Astrocyte of the hippocampus (primary cell): ENCODE measurements at regions not wholly inside any gene's neighbourhood (a gene's known extent, or its start where the extent isn't known, plus 50 kb on each side); places are given as distances from the start of the nearest gene placed in this dataset.
A peak's percentile ranks its signal among the peaks of the same experiment; 100 is the strongest.
"Not testable (repeated sequence)": the region's sequence is repeated elsewhere in the genome, so short reads cannot be mapped to it uniquely, and the experiment has no call there.

Experiments
- DNase-seq: peaks from one replicate; pipeline ENCODE4 v3.0.0; 2011; ENCODE audit warnings: low read depth, low spot score

DNA sequence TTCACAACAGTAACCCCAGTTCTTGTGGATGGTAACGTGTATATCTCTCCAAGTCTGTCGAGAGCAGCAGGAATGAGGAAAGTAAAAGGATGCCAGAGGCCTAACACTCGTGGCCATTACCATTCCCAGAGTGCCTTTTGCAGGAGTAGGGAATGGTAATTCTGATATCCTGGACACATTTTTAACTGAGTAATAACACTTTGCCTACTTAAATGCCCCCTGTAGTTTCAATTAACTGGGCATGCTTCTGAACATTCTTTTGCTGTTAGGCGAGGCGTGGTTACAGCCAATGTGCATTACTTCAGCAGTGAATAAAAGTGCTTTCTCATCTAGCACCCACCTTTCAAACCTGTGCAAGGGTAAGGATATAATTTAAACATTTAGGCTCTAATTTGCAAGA, 258.5 kb upstream of the ADGRL2 start:
- peak; percentile 49 for DNase-seq

DNA sequence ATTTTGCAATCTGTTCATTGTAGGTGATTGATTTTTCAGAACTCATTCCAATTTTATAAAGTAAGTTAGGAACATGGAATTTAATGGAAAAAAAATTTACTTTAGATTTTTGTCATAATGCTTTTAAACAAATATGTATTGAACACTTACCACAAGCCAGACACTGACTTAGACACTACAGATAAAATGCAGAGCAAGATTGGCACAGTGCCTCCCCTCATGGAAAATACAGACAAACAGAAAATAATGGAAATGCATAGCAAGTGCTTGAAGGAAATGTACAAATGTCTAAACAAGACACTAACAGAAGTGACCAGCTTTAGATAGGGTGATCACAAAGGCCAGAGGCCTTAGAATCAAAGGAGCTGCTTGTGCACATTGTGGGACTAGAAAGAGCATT, 260.5 kb upstream of the ADGRL2 start:
- DNase-seq = no peak

DNA sequence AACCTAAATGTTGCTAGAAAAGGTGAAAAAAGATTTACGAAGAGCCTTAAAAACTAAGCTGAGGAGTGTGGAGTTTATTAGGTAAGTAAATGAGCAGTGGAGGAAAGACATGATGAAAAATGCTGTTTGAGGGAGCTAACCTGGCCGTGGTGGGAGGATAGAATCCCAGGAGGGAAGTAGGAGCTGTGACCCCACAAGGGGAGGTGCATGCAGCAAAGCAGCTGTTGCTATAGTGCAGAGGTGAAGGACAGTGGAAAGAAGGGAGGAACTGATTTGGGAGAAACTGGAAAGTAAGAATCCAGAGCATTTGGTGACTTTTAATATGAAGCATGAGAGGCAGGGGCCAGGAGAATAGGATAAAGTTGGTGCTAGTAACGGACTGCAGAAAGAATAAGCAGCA, 271.7 kb upstream of the ADGRL2 start:
- DNase-seq = no peak

DNA sequence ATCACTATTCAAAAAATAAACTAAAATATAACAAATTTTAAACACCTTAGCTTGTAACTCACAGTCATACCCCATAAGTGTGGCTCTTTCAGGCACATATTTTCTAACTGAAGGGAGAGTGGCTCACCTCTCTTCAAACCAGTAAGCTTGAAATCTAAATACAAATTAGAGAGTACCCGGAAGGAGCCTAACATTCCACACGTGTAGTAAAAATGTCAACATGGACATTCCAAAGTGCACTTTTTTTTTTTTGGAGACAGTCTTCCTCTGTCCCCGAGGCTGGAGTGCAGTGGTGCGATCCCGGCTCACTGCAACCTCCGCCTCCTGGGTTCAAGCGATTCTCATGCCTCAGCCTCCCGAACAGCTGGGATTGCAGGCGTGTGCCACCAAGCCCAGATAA, 275.6 kb upstream of the ADGRL2 start:
- no peak for DNase-seq

DNA sequence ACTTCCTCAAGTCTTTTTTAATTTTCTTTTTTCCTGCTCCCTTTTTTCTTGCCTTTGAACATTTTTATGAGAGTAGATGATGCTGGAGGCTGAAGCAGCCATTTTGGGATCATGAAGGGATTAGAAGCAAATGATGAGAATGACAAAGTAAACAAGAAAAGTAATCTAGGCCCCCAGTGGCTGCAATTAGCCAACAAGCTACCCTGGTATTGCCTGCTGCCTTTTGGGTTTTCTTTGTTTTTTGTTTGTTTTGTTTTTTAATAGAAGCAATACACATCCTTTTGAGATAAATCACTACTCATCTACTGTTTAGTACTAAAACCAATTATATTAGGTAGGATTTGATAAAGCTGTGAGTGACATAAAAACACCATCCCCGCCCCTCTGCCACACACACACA, 280.7 kb upstream of the ADGRL2 start:
- no peak for DNase-seq

DNA sequence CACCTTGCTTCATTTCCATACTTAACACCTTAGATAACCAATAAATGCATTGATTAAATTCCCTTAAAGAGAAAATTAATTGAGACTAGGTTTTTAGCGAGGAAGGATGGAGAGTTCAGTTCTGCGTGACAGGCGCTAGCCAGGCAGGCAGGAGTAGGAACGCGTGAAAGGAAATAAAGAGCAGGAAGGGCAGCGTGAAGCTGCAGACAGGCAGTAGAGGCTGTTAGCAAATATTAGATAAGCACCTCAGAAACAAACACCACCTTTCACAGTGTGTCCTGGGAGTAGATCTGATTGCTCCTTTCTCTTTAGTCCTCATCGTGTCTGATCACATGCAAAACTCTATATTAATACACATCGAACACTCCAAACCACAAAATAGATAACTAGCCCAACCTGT, 282.7 kb upstream of the ADGRL2 start:
- DNase-seq = no peak

DNA sequence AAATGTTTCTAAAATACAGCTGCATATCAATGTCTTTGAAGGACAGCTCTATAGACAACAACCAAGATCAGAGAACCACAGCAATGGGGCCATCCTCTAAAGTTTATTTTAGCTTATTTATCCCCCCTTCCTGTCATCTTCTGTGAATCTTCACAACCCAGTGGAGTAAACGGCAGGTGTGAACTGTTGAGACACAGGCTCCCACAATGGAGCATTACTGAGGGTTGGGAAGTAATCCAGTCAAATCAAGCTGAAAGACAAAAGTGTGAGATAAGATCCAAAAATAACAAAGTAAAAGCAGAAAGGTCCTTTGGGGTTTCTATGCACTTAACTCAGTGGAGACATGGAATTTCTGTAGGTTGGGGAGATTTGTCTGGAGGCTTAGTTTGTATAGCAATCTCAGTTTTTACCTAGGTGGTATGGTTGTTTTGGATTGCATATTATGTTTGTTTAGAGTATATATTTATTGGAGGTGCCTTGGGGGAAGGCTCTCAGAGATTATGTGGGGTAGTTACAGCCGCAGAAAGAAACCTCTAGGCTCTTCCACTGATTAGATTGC, 286.9 kb upstream of the ADGRL2 start:
- DNase-seq = peak; percentile 39

DNA sequence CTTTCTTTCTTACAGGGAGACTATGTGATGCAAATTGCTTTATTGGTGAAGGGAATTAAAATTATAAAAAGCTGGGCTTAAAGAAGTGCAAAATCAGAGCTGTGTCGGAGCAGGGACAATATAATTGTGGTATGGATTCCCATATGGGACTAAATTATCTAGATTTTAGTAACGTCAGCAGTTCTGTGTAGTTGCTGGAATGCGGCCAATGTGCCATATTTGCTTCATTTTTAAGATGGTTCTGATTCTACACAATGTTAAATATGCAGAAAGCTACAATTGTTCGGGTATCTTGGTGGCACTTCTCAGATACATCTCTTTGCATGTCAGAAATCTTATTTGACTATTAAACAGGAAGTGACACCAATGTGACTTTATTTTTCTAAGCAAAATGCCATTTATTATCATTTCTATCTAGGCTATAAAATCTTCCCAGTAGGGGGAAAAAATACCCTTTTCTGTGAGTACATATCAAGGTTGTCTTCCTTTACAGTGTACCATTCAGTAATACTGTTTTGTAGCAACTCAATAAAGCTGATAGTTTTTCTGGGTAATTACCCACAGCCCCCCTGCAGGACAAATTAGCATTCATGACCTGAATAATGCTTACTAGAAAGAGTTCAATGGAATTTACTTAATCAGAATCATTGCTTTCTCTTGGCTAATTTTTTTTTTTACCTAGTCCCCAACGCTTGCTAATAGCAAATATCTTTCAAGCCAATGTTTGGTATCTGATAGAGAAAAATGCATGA, 288.3 kb upstream of the ADGRL2 start:
- no peak for DNase-seq

DNA sequence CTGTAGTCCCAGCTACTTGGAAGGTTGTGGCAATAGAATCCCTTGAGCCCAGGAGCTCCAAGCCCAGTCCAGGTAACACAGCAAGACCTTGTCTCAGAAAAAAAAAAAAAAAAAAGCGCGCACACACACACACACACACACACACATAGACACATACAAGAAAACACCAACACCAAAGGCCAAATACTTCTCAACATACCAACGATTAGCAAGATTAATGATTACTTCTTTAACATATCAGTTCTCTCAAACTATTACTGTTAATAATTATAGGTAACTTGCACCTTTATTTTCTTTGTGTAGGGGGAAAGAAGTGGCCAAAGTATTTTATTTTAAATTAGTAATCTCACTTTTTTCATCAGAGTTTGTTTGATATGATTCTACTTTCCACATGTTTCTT, 289.5 kb upstream of the ADGRL2 start:
- no peak for DNase-seq

DNA sequence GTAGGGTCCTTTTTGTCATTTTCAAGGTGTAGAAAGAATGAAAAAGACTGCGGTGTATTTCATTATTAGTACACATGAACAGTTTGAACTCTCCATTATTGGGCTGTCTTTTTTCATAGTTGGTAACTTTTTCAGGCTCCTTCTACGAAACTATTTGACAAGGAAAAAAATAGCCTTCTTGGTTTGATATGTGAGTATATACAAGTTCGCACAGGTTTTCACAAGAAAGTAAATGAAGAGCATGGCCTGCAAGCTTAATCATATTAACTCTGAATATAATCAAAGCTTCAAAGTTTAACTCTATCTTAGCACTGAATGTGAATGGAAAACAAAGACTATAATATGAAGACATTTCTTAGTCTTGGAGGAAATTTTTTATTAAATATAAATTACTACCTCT, 290.0 kb upstream of the ADGRL2 start:
- no peak for DNase-seq

DNA sequence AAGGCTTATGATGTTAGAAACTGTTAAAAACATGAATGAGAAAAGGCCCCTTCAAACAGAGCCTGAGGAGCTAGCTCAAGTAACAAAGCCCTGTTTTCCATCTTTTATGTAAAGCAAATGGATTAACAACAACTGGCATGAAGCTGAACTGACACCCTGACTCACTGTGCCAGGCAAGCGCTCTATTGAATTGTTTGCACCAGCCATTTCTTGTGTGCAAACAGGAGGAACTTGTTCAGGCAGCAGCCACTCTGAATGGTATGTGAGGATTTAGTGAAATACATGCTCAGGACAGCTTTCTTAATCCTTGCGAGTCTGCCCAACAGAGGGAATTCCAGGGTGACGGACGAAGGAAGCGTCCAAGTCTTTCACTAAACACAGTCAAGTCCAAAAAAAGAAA, 291.1 kb upstream of the ADGRL2 start:
- peak; percentile 63 for DNase-seq

DNA sequence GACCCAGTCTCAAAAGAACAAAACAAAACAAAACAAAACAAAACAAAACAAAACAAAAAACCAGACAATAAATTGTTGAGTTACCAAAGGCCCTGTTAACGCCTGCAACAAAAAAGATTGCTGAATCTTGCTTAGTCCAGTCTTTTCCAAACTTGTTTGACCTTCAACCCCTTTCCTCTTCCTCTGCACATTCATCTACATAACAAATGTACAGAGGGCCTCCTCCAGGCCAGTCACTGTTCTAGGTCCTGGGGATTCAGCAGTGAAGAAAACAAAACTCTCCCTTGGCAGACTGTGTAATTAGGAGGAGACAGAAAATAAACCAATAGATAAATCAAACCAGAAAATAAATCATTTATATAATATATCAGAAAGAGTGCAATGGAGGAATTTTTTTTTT, 294.0 kb upstream of the ADGRL2 start:
- DNase-seq = no peak

DNA sequence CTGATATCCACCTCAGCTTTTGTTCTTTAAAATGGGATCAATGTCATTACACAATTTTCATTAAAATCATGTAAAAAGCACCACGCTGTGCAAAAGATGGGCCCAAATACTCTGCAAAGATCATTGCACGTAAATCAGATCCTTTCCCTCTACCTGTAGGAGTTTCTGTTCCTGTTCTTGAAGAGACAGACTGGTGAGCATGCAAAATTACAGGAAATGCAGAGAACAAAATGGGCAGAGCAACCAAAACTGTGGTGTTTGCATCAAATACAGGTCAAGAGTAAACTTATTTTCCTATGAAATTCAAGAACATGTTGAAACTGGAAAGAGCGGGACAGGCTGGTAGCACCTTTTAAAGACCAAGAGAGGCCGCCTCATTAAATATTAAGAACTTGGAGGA, 294.9 kb upstream of the ADGRL2 start:
- DNase-seq = no peak

DNA sequence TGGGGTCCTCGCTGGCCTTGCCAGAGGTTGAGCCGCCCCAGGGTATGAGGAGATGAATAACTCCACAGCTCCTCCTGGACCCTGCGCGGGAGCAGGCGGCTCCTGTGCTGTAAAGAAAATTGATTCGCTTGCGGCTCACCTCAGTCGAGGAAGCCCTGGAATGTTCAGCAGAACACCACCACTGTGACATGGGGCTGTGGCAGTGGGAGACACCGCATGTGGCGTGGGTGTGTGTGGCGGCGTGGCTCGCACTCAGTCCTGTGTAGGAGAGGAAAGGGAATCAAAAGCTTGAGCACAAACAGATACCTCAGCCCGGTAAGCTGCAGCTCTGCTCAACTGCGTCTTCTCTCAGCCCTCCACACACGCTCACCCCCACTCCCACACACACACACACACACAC, 295.9 kb upstream of the ADGRL2 start:
- DNase-seq = not testable (repeated sequence)

DNA sequence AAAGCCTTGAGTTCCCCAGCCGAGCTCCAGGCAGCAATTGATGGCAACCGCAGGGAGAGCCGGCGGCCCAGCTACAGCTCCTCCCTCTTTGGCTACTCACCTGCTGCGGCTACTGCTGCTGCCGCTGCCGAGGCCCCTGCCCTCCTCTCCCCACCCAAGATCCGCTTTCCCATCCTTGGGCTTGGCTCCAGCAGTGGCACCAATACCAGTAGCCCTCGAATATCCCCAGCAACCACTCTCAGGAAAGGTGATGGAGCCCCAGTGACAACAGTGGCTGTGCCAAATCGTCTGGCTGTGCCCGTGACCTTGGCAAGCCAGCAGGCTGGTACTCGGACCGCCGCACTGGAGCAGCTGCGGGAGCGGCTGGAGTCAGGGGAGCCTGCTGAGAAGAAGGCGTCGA, 298.0 kb upstream of the ADGRL2 start:
- not testable (repeated sequence) for DNase-seq

DNA sequence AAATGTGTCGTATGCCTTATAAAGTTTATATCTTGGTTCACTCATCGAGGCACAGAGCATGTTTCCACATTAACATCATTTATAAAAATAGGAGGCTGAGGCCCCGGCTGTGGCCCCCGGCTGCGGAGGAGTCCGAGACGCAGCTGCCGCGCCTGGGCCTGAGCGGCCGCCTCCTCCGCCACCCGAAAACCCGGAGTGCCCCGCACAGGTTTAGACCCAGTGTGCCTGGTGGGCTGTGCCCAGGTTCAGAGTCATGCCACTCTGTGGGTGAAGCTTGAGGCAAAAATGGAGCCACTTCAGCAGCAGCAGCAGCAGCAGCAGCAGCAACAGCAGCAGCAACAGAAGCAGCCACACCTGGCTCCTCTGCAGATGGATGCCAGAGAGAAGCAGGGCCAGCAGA, 299.2 kb upstream of the ADGRL2 start:
- not testable (repeated sequence) for DNase-seq

DNA sequence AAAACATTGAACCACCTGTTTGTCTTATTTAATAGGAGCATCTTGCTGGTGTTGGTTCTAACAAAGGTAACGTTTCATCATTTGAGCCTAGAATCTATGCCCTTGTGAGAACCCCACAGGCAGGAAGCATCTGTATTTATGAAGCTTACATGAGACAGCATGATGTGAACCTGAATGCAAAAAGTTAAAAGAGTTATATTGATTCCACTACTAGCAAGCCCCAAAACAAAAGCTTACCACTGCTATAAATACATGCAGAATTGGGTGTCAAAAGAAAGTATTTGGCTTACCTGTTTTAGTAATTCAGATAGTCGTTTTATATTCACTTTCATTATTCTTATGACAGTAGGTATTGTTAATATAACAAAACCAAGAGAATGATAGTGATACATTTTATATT, 301.2 kb upstream of the ADGRL2 start:
- no peak for DNase-seq

DNA sequence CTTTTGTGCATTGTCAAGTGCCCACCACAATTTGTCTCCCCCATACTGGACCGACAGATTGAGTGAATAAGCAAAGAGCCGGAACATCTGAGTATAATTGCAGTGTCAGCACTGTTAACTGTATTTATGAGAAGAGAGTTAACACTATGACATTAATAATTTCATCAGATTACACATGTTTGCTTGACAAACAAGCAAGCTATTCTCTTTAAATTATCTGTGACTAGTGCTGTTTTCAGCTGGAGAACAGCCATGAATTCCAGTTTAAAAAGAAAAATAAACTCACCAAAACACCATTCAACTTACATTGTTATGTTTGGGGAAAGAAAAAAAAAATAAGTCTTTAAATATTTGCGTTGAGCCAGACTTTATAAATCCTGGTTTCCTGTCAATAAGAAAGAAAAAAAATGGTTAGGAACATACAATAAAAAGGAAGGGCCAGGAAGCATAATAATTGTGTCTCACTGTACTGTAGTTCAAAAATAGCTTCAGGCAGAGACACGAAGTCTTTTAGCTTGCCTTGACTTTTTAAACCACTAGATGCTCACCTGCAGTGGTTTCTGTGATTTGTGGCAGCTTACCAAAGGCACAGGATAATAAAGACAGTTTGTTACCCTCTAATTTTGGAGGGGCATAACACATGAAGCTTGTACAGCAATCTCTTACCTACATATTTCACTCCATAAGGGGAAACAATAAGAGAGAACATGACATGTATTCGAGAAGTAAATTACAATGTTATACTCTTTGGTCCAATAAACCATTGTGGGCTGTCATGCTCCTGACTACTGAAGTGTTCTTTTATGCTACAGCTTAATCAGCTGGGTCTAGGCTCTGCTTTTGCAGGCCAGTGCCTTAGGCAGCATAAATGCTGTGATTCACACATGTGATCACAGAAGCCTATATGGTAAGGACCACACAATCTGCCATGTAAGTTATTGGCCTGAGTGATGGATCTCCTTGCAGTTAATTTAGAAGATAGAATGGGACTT, 302.0 kb upstream of the ADGRL2 start:
- no peak for DNase-seq

DNA sequence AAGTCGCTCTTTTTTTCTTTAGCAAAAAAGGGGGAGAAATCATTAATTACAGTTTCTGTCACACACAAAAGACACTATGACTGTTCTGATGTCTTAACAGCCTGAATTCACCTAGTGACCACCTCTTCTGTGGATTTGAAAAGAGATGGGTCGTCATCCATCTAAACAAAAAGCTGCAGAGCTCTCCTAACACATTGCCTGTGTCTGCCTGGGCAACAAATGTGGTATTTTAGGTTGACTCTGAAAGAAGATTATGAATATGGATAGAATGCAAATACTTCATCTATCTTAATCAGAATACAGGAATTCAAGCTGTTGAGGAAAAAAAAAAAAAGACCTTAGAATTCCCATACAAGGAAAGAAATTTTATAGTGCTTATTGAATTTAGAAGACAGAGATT, 304.4 kb upstream of the ADGRL2 start:
- DNase-seq = no peak

DNA sequence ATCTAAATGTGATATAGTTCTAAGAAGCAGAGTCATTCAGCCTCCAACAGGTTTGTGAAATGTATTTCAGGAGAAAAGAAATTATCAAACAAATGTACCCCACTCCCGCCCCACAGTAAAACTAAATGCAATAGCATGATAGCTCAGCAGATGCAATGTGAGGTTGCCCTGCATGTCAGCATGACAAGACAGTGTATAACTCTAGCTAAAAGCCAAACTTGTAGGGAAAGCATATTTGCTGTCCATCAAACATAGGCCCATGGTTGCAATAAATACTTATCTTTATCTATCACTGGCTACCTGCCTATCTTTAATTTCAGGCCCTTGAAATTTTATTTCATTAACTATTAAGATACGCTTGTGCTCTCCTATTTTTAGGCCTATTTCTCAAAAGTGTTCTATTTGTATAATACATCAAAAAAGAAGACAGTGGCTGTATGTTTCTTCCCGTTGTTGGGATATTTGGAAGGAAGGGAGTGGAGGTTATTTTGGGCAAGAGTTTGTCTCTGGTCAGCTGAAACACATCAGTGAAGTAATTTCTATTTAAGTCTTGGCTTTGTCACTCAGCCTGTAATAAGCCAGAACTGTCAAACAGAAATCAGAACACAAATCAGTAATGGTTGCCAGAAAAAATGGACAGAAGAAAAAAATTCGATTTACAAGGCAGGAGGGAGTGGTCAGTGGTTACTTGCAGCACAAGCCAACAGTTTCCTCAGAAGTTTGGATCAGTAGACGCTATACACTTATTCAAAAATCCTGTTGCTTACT, 307.4 kb upstream of the ADGRL2 start:
- no peak for DNase-seq

DNA sequence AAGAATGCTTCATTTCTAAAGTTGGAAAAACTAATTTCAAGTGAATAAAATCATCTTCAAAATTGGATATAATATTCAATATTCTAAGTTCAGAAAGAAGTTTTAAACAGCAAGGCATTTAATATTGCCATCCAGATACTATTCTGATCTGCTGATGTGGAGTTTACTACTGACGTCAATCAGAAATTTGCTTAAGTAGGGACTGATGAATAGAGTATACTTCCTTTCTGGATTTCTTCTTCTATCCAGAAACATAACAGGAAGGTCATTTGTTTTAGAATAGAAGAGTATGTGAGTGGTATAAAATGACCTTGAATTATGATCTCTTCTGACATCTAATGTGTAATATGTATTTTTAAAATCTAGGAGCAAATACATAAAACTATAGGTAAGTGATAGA, 308.1 kb upstream of the ADGRL2 start:
- no peak for DNase-seq

DNA sequence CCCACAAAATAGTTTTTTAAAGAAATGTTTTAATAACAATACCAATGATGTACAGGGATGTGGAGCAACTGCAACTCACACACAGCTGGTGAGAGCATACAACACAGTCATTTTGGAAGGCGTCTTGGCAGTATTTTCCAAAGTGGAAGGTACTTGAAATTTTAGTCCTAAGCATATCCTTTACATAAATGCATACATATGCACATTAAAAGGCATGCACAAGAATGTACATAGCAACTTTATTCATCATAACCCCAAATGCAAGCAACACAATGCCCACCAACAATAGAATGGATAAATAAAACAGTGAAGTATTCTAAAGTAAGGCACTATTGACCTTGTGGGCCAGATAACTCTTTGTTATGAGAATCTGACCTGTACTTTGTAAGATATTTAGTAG, 310.1 kb upstream of the ADGRL2 start:
- DNase-seq = no peak
